Sigmoid colon (tissue), 4 donors: ENCODE measurements at regions not wholly inside any gene's neighbourhood (a gene's known extent, or its start where the extent isn't known, plus 50 kb on each side); places are given as distances from the start of the nearest gene placed in this dataset.

Experiments used
- CTCF ChIP-seq, 4 experiments: fragments of 450-650 bp in 3 of 4; fragments of 200-600 bp in 1 of 4; IDR thresholded peaks; one replicate each; pipeline ENCODE4 v1.5.1; 2016 to 2019; ENCODE audit warnings: antibody characterized with exemption in 4 of 4, mild to moderate bottlenecking in 3 of 4, moderate library complexity in 2 of 4
- EP300 ChIP-seq, 4 donors: sonication (generic); formaldehyde crosslinking; IDR thresholded peaks; one replicate each; pipeline ENCODE4 v1.6.1; 2017; ENCODE audit warnings: antibody characterized with exemption in 4 of 4

- TF ChIP-seq CTCF (IDR thresholded peaks at IDR 0.05) (no peak), EP300 (IDR thresholded peaks at IDR 0.05) (no peak)
Measured at GRCh38 chr6:44603044-44603686, 215.7 kb downstream of the CDC5L start.
